ENCODE measurements at regions not wholly inside any gene's neighbourhood (a gene's known extent, or its start where the extent isn't known, plus 50 kb on each side); places are given as distances from the start of the nearest gene placed in this dataset.
A peak's percentile ranks its signal among the peaks of the same experiment; 100 is the strongest.
"Not testable (repeated sequence)": the region's sequence is repeated elsewhere in the genome, so short reads cannot be mapped to it uniquely, and the experiment has no call there.

GRCh38 chr5:25764733-25765132 is 1120.0 kb upstream of the CDH10 start:
- no peak for DNase-seq (ENCODE audit: extremely low read depth in 1 of 11, low read depth in 9 of 11, low spot score in 4 of 11)

GRCh38 chr5:25763781-25764180 is 1119.0 kb upstream of the CDH10 start:
- DNase-seq (ENCODE audit: extremely low read depth in 1 of 11, low read depth in 9 of 11, low spot score in 4 of 11), result no peak

GRCh38 chr5:25754895-25755294 is 1110.1 kb upstream of the CDH10 start:
- DNase-seq (ENCODE audit: extremely low read depth in 1 of 11, low read depth in 9 of 11, low spot score in 4 of 11), result no peak

GRCh38 chr5:25744908-25745307 is 1100.1 kb upstream of the CDH10 start:
- DNase-seq (ENCODE audit: extremely low read depth in 1 of 11, low read depth in 9 of 11, low spot score in 4 of 11), result no peak

- no peak for DNase-seq (ENCODE audit: extremely low read depth in 1 of 11, low read depth in 9 of 11, low spot score in 4 of 11)
These were observed 1071.9 kb upstream of the CDH10 start for GRCh38 chr5:25716680-25717079.

- peak in 2 of 11 donors; percentile 1 to 2 for DNase-seq (ENCODE audit: extremely low read depth in 1 of 11, low read depth in 9 of 11, low spot score in 4 of 11)
These were observed 1068.5 kb upstream of the CDH10 start for GRCh38 chr5:25713259-25713658.

- no peak for DNase-seq (ENCODE audit: extremely low read depth in 1 of 11, low read depth in 9 of 11, low spot score in 4 of 11)
These were observed 1062.3 kb upstream of the CDH10 start for GRCh38 chr5:25707093-25707492.

- no peak for DNase-seq (ENCODE audit: extremely low read depth in 1 of 11, low read depth in 9 of 11, low spot score in 4 of 11)
These were observed 1057.2 kb upstream of the CDH10 start for GRCh38 chr5:25701936-25702335.

- DNase-seq (ENCODE audit: extremely low read depth in 1 of 11, low read depth in 9 of 11, low spot score in 4 of 11), result no peak
These were observed 1050.0 kb upstream of the CDH10 start for GRCh38 chr5:25694801-25695200.

GRCh38 chr5:25688156-25688555 is 1043.4 kb upstream of the CDH10 start:
- DNase-seq (ENCODE audit: extremely low read depth in 1 of 11, low read depth in 9 of 11, low spot score in 4 of 11), result no peak

- no peak for DNase-seq (ENCODE audit: extremely low read depth in 1 of 11, low read depth in 9 of 11, low spot score in 4 of 11)
These were observed 1025.0 kb upstream of the CDH10 start for GRCh38 chr5:25669645-25670401.

GRCh38 chr5:25662610-25663009 is 1017.8 kb upstream of the CDH10 start:
- DNase-seq (ENCODE audit: extremely low read depth in 1 of 11, low read depth in 9 of 11, low spot score in 4 of 11), result no peak

- DNase-seq (ENCODE audit: extremely low read depth in 1 of 11, low read depth in 9 of 11, low spot score in 4 of 11), result not testable (repeated sequence)
These were observed 1005.5 kb upstream of the CDH10 start for GRCh38 chr5:25650316-25650715.

GRCh38 chr5:25649628-25650265 is 1005.0 kb upstream of the CDH10 start:
- no peak for DNase-seq (ENCODE audit: extremely low read depth in 1 of 11, low read depth in 9 of 11, low spot score in 4 of 11)

- DNase-seq (ENCODE audit: extremely low read depth in 1 of 11, low read depth in 9 of 11, low spot score in 4 of 11), result no peak
These were observed 1001.9 kb upstream of the CDH10 start for GRCh38 chr5:25646421-25647341.

- no peak for DNase-seq (ENCODE audit: extremely low read depth in 1 of 11, low read depth in 9 of 11, low spot score in 4 of 11)
These were observed 996.3 kb upstream of the CDH10 start for GRCh38 chr5:25641124-25641523.

- DNase-seq (ENCODE audit: extremely low read depth in 1 of 11, low read depth in 9 of 11, low spot score in 4 of 11), result no peak
These were observed 974.5 kb upstream of the CDH10 start for GRCh38 chr5:25619273-25619672.

- no peak for DNase-seq (ENCODE audit: extremely low read depth in 1 of 11, low read depth in 9 of 11, low spot score in 4 of 11)
These were observed 974.0 kb upstream of the CDH10 start for GRCh38 chr5:25618821-25619220.

GRCh38 chr5:25614466-25614865 is 969.7 kb upstream of the CDH10 start:
- DNase-seq (ENCODE audit: extremely low read depth in 1 of 11, low read depth in 9 of 11, low spot score in 4 of 11), result no peak

- DNase-seq (ENCODE audit: extremely low read depth in 1 of 11, low read depth in 9 of 11, low spot score in 4 of 11), result no peak
These were observed 959.9 kb upstream of the CDH10 start for GRCh38 chr5:25604681-25605080.

Data from renal cortex interstitium (tissue), 11 donors.